GM13977 (cell line): ENCODE measurements at regions not wholly inside any gene's neighbourhood (a gene's known extent, or its start where the extent isn't known, plus 50 kb on each side); places are given as distances from the start of the nearest gene placed in this dataset.

Experiments
- DNase-seq: peaks from one replicate; pipeline ENCODE4 v3.0.0; 2012; ENCODE audit warnings: low spot score
- in situ Hi-C: fragments of 300-500 bp; cut with MboI; formaldehyde crosslinking; loops from one replicate; pipeline ENCODE4 v1.12.0; 2022; ENCODE audit warnings: low sequenced_read_pairs, low pct_unique_long_range_greater_than_20kb, mixed read lengths, inconsistent platforms; ENCODE audit not compliant: unreplicated experiment
- TF ChIP-seq, protein P1 (sequence below): IDR thresholded peaks from 2 replicates; pipeline ENCODE4 v1.5.1; 2012; ENCODE audit warnings: mild to moderate bottlenecking, control low read depth; ENCODE audit not compliant: insufficient read depth; ENCODE audit errors: extremely low read depth, missing control alignments

DNA sequence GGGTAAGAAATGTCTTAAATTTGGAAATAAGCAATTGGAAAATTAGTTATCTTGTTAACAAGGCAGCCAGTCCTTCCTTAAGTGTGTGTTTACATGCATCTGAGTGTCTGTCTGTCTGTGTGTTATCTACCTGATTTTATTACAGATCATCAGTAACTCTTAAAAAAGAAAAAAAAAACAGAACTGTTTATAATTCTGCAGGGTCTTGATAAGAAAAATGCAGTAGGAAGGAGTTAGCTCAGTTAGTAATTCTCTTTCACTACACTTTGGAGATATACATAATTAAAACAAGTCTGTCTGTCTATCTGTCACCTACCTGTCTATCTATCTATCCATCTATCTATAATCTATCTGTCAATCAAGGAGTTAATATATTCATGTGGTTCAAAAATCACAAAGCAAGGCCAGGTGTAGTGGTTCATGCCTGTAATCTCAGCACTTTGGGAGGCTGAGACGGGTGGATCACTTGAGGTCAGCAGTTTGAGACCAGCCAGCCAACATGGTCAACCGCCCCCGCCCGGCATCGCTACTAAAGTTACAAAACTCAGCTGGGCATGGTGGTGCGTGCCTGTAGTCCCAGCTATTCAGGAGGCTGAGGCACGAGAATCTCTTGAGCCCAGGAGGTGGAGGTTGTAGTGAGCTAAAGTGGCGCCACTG is 135.5 kb upstream of the SGO1 start:
- no peak for DNase-seq
- TF ChIP-seq, protein P1, sequence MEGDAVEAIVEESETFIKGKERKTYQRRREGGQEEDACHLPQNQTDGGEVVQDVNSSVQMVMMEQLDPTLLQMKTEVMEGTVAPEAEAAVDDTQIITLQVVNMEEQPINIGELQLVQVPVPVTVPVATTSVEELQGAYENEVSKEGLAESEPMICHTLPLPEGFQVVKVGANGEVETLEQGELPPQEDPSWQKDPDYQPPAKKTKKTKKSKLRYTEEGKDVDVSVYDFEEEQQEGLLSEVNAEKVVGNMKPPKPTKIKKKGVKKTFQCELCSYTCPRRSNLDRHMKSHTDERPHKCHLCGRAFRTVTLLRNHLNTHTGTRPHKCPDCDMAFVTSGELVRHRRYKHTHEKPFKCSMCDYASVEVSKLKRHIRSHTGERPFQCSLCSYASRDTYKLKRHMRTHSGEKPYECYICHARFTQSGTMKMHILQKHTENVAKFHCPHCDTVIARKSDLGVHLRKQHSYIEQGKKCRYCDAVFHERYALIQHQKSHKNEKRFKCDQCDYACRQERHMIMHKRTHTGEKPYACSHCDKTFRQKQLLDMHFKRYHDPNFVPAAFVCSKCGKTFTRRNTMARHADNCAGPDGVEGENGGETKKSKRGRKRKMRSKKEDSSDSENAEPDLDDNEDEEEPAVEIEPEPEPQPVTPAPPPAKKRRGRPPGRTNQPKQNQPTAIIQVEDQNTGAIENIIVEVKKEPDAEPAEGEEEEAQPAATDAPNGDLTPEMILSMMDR = no peak
- in situ Hi-C loops = no loop called here

GRCh38 chr3:20320489-20320888 is 134.5 kb upstream of the SGO1 start:
- TF ChIP-seq, protein P1 = no peak
- no peak for DNase-seq
- in situ Hi-C loops = no loop called here

DNA sequence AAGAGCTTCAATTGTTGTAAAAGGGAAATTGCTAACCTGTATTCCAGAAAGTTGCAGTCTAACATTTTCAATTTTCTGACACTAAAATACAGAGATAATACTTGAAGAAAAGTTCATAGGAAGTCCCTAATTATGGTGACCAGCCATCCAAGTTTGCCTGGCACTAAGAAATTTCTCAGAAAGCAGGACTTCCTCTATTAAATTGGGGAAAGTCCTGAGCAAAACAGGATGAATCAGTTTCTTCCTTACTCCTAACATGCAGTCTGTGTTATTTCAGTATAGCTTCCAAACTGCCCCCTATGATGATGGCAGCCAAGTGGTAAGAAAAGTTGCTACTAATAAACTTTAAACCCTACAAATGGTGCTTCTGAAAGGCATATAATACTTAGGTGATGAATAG is 133.5 kb upstream of the SGO1 start:
- TF ChIP-seq, protein P1 = no peak

DNA sequence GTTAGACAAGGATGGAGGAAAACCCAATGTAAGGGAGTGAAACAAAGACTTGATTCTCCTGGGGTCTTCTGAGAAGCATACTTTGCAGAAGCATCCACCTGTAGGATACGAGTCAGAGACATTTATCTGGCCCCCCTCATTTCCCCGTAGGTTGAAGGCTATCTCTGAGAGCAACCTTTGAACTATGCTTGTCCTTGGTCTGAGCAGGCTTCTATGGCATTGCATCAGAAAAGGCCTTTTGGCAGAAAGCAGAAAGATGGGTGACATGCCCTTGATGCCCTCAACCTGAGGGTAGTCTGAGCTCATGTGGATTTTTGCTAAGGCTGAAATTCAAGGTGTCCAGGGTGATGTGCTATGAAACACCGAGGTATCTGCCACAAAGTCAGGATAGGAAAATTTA is 131.6 kb upstream of the SGO1 start:
- TF ChIP-seq, protein P1 = no peak
- in situ Hi-C loops = no loop called here
- no peak for DNase-seq

More for the DNA sequence above, 133.5 kb upstream of the SGO1 start:
- DNase-seq = no peak
- in situ Hi-C loops = no loop called here

GRCh38 chr3:20316238-20316637 is 130.2 kb upstream of the SGO1 start:
- no peak for DNase-seq
- TF ChIP-seq, protein P1 = no peak
- in situ Hi-C loops = no loop called here

DNA sequence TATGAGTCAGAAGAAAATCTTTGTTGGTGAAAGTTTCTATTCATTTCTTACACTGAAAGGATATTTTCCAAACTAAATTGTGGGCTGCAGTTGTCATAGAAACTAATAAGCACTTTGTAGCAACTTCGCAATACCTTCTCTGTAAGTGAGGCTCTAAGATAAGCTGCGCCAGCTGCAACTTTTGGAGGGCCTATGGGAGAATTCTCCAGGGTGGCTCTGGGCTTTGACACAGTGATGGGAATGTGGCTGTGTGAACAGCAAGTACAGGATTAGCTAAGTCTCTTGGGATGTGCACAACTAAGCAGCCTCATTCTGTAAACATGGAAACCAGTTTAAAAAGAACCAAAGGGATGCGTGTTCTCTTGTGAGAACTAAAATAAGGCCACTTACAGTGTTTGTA is 124.6 kb upstream of the SGO1 start:
- DNase-seq = no peak
- TF ChIP-seq, protein P1 = no peak
- in situ Hi-C loops = no loop called here
